GM18858 (cell line): ENCODE measurements at regions not wholly inside any gene's neighbourhood (a gene's known extent, or its start where the extent isn't known, plus 50 kb on each side); places are given as distances from the start of the nearest gene placed in this dataset.
"Not testable (repeated sequence)": the region's sequence is repeated elsewhere in the genome, so short reads cannot be mapped to it uniquely, and the experiment has no call there.

Experiments
- ATAC-seq: cut with Tn5 transposase; IDR thresholded peaks from one replicate; pipeline ENCODE4 v1.9.1; 2021; ENCODE audit not compliant: unreplicated experiment

- no peak for ATAC-seq
Observed at GRCh38 chr1:73104749-73105148, 822.4 kb upstream of the NEGR1 start.

DNA sequence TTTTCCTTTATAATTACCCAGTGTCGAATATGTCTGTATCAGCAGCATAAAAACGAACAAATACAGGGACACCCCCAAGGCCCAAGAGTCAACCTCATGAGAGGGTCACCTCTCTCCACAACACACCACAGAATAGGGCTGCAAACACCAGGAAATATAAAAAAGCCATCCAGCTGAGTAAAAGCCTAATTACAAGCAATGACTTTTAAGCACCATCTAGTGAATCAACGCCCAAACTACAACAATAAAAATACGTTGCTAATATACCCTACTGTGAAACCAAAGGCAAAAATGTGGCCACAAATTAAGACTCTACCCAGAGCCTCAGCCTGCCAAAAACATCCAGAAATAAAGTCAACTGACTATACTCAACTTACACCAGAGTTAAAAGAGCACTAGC is 817.9 kb upstream of the NEGR1 start:
- ATAC-seq, result no peak

GRCh38 chr1:73097917-73098316 is 815.6 kb upstream of the NEGR1 start:
- ATAC-seq, result no peak

- no peak for ATAC-seq
Observed at GRCh38 chr1:73096841-73097240, 814.5 kb upstream of the NEGR1 start.

DNA sequence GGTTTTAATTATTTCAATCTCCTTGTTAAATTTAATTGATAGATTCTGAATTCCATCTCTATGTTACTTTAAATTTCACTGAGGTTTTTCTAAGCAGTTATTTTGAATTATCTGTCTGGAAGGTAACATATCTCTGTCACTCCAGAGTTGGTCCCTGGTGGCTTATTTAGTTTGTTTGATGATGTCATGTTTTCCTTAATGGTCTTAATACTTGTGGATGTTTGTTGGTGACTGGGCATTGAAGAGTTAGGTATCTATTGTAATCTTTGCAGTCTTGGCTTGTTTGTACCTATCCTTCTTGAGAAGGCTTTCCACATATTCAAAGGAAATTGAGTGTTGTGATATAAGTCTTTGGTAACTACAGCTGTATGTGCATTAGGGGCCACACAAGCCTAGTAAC is 810.0 kb upstream of the NEGR1 start:
- no peak for ATAC-seq

GRCh38 chr1:73066866-73067265 is 784.5 kb upstream of the NEGR1 start:
- no peak for ATAC-seq

DNA sequence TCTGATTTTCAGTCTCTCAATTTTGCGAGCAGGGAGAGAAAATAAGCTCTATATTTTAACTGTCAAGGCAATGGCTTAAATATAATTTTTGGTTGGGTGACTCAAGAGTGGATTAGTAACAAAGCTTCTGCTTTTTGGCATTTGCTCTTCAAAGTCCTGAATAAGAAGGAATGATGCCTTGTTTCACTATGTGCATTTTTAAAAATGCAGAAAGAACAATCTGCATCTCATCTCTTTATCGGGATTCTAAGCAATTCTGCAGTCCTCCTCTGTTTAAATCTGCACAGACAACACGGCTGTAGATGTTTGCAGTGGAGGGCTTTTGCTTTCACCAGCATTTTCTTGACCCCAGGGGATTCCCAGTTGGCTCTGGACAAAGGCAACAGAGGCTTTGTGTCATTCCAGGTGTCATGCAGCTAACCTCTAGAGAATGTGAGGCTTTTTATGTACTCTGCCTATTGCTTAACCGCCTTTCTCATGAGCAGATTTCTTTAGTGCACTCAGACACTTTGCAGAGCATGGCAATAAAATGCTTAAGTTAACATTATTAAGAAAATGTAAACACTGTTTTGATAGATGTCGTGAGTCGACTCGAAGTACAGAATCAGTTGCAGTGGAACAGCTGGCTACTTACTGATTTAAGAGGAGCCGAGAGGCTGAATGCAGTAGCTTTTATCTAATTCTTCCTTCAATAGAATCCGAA is 783.2 kb upstream of the NEGR1 start:
- no peak for ATAC-seq

GRCh38 chr1:73056826-73057225 is 774.5 kb upstream of the NEGR1 start:
- ATAC-seq, result no peak

DNA sequence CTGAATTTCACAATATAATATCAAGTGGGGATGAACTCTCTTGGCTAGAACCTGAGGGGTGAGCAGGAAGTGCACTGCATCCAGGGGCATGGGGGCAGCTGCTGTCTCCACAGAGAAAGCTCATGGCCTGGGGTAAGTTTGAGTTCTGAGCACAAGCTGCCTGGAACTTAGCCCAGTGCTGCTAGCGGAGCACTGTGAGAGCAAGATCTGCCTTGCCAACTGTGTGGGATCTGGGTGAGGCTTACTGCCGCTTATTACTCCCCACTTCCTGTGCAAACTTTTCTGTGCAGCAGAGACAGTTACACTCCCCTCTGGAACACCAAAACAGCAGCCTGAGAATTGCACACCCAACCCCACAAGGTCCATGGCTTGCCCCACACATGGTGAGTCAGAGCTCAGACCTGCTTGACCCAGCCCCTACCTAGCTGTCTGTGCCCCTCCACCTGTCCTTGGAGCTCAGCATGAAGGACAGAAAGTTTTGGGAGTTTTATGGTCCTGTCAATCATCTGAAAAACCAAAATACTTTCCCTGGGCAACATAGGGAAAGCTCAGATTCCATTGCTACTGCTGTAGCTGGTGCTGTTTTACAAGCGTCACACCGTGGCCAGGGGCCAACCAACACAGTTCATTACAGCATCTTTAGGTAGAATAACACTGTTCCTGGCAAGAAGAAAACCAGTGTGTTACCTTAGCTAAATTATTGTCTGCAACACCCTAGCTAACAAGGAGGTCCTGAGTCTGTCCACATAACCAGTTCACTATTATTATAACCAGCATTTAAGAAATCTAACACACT is 762.1 kb upstream of the NEGR1 start:
- ATAC-seq, result no peak

- ATAC-seq, result no peak
Observed at GRCh38 chr1:73042403-73042802, 760.1 kb upstream of the NEGR1 start.

- ATAC-seq, result no peak
Observed at GRCh38 chr1:73040811-73041210, 758.5 kb upstream of the NEGR1 start.

DNA sequence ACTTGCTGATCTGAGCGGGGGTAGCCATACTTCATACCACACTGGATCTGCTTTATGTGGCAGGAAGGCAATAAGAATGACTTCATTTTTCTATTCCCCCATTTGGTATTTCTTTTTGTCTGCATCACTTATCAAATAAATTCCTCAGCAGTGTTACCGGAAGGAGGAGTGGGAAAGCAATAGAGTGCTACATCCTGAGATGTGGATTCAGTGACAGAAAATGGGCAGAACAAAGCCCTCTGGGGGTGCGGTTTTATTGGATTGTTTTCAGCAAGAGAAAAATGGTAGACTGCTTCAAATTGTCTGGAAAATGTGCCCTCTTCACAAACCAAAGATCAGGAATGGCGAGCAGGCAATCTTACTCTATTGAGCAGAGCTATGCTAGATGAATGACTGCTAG is 751.9 kb upstream of the NEGR1 start:
- ATAC-seq, result no peak

- ATAC-seq, result no peak
Observed at GRCh38 chr1:73033640-73034039, 751.3 kb upstream of the NEGR1 start.

GRCh38 chr1:73029571-73029970 is 747.2 kb upstream of the NEGR1 start:
- ATAC-seq, result no peak

DNA sequence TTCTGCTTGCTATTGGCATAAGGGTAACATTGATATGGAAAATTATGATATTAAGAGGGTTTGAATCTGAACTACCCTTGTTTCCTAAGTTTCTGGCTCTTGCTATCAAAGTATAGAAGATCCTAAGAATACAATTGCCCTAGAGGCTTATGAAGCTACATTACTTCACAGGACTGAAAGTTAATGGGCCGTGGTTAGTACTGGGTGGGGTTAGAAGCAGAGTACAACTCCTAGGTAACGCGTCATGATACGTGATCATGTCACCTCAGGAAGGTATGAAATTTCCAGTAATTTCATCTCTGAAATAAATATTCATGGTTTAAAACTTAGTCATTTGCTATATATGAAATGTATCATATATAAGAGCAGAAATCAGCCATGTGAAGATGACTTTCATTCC is 743.8 kb upstream of the NEGR1 start:
- ATAC-seq, result no peak

DNA sequence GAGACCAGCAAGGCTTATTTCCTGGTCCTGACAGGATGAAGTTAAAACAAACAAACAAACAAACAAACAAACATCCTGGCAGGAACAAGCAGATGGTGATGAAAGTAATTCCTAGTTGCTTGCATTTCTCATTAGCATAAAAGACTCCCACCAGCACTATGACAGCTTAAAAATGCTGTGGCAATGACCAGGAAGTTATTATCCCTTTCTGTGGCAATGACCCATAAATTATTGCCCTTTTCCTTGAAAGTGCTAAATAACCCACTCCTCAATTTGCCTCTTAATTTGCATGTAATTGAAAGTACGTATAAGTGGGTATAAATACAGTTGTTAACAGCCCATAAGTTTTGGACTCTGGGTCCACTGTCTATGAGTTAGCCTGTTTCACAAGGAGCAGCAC is 727.6 kb upstream of the NEGR1 start:
- ATAC-seq, result no peak

DNA sequence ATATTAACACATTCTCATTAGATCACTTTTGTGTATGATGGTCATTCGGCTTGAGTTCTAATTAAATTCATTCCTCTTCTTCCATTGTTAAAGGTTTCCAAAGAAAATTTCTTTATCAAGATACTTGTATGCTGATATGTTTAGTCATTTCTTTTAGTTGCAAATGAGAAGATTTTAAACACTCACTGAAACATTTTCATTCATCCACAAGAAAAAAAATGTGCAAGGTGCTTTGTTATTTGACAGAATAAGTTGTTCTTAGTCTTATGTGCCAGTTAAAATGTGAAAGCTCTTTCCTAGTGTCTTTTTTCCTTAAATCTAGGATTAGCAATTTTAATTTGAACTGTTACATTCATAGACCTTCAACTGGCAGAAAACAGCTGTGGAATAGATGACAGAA is 727.0 kb upstream of the NEGR1 start:
- no peak for ATAC-seq

DNA sequence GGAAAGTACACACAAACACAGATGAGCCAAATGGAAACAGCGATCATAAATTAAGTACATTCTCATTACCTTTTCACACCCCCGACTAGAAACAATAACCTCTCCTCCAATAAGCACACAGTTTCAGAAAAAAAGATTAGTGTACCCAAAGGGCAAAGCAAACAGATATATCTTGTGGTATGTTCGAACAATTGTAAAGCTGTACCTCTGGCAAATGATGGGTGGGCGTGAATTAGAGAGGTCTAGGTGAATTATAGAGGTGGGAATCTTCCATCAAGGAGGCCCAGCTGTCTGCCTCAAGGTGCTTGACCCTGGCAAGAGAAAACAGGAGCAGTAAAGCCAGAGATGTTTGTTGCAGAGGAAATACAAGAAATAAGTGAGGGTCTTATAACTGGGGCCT is 715.3 kb upstream of the NEGR1 start:
- ATAC-seq, result no peak

GRCh38 chr1:72997041-72997440 is 714.7 kb upstream of the NEGR1 start:
- no peak for ATAC-seq

DNA sequence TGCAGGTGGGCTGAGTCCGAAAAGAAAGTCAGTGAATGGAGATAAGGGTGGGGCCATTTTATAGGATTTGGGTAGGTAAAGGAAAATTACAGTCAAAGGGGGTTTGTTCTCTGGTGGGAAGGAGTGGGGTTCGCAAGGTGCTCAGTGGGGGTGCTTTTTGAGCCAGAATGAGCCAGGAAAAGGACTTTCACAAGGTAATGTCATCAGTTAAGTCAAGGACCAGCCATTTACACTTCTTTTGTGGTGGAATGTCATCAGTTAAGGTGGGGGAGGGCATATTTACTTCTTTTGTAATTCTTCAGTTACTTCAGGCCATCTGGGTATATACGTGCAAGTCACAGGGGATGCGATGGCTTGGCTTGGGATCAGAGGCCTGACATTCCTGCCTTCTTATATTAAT is 705.5 kb upstream of the NEGR1 start:
- not testable (repeated sequence) for ATAC-seq

DNA sequence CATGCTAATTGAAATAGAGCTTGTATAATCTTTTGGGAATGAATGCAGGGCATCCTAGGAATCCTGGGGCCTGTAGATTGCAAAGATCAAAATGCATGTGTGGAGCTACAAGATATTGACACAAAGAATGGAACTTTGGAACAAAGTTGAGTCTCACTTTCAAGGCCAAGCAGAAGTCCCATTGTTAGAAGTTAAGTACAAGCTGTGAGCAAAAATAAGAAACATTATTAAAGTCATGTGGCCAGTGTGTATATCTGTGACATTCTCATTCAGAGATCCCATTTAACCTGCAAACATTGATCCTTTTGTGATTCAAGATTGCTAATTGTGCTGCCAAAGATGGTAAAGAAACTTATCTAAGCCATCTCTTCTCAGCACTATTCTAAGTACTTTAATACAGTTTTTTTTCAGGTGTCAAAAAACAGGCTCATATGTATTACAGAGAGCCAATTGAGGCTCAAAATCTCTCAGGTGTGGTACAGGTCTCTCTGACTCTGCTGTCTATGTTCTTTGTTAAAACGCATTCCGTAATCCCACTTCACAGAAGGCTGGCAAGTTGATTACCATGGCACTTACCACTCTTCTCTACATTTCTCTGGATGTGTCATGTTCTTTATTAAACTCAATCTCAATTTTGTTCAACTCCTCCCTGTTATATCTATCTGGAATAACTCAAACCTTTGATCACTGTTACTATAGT is 704.4 kb upstream of the NEGR1 start:
- no peak for ATAC-seq

- not testable (repeated sequence) for ATAC-seq
Observed at GRCh38 chr1:72985024-72985423, 702.7 kb upstream of the NEGR1 start.
